Fibroblast of peridontal ligament (primary cell): ENCODE measurements at regions not wholly inside any gene's neighbourhood (a gene's known extent, or its start where the extent isn't known, plus 50 kb on each side); places are given as distances from the start of the nearest gene placed in this dataset.

Source experiments
- DNase-seq: peaks from one replicate; pipeline ENCODE4 v3.0.0-alpha.2; 2010; ENCODE audit errors: extremely low read depth

DNA sequence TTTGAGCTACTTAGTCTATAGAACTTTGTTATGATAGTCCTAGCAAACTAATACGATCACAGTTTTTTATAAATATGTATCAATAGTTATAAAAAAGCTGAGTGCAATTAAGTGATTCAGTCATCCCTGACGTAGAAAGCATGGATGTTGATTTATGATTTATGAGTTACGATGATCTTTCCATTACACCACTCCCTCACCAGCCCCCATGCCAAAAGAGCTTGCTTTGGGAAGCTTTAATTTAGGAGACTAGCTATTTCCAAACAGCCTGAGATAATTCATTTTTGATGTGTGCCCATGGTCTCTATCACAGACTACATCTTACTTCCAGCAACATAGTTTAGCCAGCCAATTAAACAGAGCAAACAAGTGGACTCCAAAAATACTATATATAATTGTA lies 256.8 kb downstream of the GABRG2 start:
- DNase-seq: no peak

DNA sequence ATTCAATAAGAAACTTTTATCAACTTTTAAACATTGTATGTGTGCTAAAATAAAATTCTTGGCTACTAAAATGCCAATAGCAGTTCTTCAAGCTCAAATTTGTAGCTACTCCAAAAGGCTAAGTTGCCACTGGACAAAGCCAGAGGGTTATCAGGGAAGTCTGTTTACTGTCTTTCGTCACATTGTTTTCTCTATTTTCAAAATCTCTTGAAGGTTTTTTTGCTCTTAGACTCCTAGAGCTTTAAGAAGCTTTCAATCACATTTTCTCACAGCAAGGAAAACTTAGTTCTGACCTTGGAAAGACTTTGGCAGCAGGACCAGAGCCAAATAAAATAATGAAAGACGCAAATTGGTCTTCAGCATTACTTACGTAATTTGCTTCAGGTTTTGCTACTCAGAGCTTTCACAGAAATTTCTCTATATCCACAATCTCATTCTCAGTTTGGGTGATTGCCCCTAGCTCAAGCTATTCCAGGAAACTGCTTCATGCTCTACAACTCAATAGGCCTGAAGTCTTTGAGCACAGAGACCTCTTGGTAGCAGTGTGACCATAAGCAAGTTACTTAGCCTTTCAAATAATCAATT lies 257.7 kb downstream of the GABRG2 start:
- DNase-seq: no peak

- DNase-seq: no peak
Observed at GRCh38 chr5:162334944-162335343, 267.4 kb downstream of the GABRG2 start.

GRCh38 chr5:162360373-162360931 lies 292.9 kb downstream of the GABRG2 start:
- DNase-seq: no peak

- no peak for DNase-seq
Observed at GRCh38 chr5:162372256-162372655, 304.7 kb downstream of the GABRG2 start.

GRCh38 chr5:162377895-162378294 lies 310.3 kb downstream of the GABRG2 start:
- DNase-seq: no peak

DNA sequence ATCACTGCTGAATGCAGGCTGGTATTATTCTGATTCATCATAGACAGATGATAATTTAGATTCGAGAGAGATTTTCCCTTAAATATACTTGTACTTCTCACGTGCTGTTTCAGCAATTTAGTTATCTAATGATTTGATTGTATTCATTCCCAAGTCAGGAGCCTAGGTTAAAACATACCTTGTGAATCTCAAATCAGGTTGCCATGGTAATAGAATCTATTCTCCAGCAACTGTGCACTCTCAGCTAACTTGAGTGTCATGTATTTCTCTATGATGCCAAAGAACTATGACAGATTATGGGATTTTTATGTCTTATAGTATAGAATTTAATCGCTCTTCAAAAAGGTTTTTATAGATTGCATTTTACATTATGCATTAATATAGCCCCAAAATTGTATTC lies 315.3 kb downstream of the GABRG2 start:
- DNase-seq: no peak

DNA sequence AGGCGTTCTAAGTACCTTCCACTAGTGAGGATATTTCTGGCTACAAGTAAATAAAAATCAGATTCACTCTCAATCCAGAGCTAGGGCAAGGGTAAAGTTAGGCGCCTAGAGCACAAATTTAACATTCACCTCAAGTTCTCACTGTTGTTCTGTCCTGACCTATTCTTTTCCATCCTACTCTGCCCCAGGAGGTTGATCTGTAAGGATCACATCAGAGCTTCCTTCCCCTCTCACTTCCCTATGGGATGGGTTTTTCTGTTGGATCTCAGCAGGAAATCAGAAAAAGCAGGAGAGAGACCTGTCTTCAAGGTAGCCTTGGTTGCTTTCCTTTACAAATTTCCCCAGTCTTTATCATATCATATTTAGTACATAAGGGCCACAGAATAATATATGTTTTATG lies 316.7 kb downstream of the GABRG2 start:
- DNase-seq: no peak

- no peak for DNase-seq
Observed at GRCh38 chr5:162391833-162392232, 324.3 kb downstream of the GABRG2 start.

DNA sequence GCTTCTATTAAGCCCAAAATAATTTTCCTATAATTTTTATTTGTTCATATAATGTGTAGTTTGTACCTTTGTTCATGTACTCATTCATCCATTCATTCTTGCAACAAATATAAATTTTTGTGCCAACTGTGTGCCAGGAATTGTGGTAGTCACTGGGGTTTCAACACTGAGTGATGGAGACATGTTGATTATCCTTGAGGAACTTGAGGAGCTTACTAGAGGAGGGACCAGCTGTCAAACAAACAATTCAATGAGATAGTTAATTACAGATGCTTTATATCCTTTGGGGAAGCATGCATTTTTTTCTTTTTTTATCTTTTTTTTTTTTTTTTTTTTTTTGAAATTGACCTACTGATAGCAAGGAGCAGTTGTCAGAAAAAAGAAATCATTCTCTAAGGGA lies 324.8 kb downstream of the GABRG2 start:
- DNase-seq: no peak

- DNase-seq: no peak
Observed at GRCh38 chr5:162393534-162393933, 326.0 kb downstream of the GABRG2 start.

DNA sequence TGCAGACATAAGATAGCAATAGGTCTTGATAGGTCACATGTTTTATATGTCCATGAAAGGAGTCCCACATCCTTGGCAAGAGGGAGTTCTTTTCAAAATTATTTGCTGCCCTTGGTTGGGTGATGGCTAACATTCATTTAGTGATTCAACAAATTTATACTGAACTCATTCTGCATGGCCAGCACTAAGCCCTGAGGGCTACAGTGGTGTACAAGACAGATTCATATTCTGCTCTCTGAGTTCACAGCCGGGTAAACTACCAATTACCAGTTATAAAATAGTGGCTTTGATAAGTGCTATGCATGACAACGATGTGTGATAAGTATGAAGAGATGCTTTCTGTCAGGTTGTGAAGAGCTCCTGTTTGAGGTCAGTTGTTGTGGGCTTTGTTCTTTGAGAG lies 340.0 kb downstream of the GABRG2 start:
- no peak for DNase-seq

GRCh38 chr5:162410365-162410764 lies 342.8 kb downstream of the GABRG2 start:
- no peak for DNase-seq

DNA sequence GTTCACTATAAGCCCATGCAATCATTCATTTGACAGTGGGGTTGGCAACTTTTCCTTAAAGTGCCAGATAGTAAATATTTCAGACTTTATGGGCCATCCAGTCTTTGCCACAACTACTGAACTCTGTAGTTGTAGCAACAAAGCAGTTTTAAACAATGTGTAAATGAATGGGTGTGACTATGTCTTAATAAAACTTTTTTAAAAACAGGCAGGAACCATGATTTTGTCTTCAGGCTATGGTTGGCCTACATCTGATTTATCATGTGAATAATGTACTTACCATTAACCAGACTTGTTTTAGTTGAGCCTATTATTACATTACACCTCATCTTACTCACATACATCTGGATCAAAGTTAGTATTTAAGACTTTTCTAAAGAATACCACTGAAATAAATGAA lies 361.6 kb downstream of the GABRG2 start:
- DNase-seq: no peak

DNA sequence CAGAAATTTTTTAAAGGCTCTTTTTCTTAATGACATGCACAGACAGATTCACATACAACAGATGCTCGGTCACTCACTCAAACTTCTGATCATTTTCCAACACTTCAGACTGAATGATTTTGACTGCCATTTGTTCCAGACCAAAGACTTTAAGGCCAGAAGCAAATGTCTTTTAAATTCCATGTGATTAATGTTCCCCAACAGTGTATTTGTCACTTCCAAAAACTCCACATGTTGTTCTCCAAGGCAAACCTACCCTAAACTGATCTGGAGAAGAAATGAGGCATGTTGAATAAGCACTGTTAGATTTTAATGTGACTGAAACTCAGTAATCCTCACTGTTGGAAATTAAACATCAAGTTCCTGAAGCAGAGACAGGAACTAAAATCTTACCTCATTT lies 366.7 kb downstream of the GABRG2 start:
- DNase-seq: no peak

GRCh38 chr5:162436055-162436454 lies 368.5 kb downstream of the GABRG2 start:
- no peak for DNase-seq

DNA sequence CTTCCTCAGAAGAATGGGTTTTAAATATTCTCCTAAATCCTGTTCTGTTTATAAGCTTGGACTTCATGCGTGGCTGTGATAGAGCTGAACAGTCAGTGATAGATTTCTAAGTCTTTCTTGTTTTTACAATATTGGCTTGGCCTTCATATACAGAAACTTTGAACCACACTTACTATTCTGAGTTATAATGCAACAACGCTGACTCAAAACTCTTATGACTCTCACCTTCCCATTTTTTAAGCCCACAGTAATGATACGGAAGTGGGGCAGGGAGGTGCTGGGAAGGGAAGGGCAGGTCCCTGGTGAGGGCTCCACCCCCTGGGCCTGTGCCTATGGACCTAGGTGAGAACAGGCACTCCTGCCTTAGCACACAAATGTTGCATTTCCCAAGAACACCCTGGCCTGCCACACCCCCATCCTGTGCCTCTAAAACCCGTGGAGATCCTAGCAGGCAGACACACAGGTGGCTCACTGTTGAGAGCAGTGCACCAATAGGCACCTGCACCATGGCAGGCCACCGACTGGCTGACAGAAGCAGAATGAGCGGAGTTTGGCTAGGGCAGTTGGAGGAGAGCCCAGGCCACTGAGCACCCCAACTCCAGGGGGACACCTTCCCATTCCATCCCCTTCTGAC lies 376.7 kb downstream of the GABRG2 start:
- DNase-seq: no peak

DNA sequence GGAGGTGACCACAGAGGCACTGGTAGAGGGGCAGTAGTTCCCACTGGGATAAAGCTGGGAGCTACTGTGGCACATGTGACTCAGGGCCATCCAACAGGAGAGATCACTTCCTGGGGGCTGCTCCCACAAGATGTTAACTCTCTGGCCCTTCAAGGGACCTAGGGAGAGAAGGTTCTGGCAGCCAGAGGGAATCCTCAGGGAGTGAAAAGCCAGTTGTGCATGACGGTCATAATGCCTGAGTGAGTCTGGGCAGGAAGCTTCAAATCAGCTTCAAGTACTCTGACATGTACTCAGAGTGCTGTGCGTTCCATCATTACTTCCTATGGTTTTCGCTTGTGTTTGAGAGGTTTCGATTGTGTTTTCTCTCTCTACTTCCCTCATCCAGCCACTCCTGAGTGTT lies 388.5 kb downstream of the GABRG2 start:
- no peak for DNase-seq

DNA sequence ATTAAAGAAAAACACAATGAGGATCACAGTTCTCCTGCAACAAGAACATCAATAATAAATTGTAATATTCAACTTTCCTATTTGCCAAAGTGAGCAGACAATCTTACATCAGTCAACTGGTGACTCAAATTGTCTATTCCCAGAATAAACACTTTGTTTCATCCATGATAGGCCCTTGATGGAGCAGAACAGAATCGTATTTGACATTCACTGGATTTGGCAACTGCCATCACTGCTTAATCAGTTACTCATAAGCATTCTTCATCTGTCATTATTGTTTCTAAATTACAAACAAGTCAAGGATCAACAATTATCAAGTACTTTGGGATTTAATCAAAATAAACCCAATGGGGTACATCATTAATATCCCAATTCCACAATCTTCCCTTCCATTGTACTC lies 398.4 kb downstream of the GABRG2 start:
- DNase-seq: no peak

GRCh38 chr5:162473041-162473714 lies 405.6 kb downstream of the GABRG2 start:
- DNase-seq: no peak

- no peak for DNase-seq
Observed at GRCh38 chr5:162474239-162474638, 406.7 kb downstream of the GABRG2 start.

DNA sequence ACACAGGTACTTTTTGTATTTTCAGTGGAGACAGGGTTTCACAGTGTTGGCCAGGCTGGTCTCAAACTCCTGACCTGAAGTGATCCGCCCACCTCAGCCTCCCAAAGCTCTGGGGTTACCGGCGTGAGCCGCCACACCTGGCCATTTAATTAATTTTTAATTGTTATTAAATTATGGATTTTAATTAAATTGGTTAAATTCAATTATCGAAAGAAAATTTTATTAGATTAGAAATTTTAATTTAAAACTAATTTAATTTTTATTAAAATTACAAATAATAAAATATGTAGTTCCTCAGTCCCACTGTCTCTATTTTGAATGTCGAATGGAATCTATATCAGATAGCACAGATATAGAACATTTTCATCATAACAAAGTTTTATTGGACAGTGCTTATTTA lies 416.5 kb downstream of the GABRG2 start:
- DNase-seq: no peak

DNA sequence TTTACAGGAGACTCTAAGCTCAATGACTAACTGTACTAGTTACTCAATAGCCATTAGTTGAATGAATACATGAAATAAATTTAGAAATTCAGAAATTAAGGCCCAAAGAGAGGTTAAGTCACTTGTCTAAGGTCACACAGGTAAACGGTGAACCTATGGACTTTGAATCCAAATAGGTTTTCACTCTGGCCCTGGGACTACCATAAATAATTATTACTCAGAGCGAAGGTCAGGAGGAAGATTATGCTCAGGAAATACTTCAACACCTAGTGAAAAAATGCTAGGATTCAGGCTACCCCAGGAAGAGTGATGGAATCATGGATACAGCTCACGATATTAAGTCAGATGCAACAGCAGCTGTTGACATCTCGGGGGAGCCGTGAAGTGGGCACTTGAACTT lies 417.4 kb downstream of the GABRG2 start:
- DNase-seq: no peak
